Prostate gland (tissue), 2 donors: ENCODE measurements at regions not wholly inside any gene's neighbourhood (a gene's known extent, or its start where the extent isn't known, plus 50 kb on each side); places are given as distances from the start of the nearest gene placed in this dataset.

Experiments used
- CTCF ChIP-seq, 4 experiments: fragments of 200-600 bp in 2 of 4; fragments of 450-650 bp in 2 of 4; sonication (generic) in 2 of 4; IDR thresholded peaks; 1 replicate in 3 of 4; 2 replicates in 1 of 4; pipeline ENCODE4 v1.5.1; 2016 to 2019; ENCODE audit warnings: antibody characterized with exemption in 4 of 4, mild to moderate bottlenecking in 2 of 4, moderate library complexity in 2 of 4
- POLR2AphosphoS5 ChIP-seq: sonication (generic); formaldehyde crosslinking; IDR thresholded peaks from one replicate; pipeline ENCODE4 v1.6.1; 2017; ENCODE audit warnings: antibody characterized with exemption

GRCh38 chr3:40994611-40995010 is 204.7 kb upstream of the CTNNB1 start:
- TF ChIP-seq POLR2AphosphoS5 (no peak), CTCF (IDR thresholded peaks at IDR 0.05) (no peak)
